Peyer's patch (tissue), 4 donors: ENCODE measurements at regions not wholly inside any gene's neighbourhood (a gene's known extent, or its start where the extent isn't known, plus 50 kb on each side); places are given as distances from the start of the nearest gene placed in this dataset.

Experiments
- CTCF ChIP-seq, 6 experiments: fragments of 450-650 bp in 4 of 6; fragments of 200-600 bp in 2 of 6; sonication (generic) in 1 of 6; IDR thresholded peaks; one replicate each; pipeline ENCODE4 v1.5.1; 2017 to 2019; ENCODE audit warnings: antibody characterized with exemption in 6 of 6, mild to moderate bottlenecking in 3 of 6, moderate library complexity in 1 of 6
- POLR2A ChIP-seq, 2 donors: fragments of 450-650 bp; IDR thresholded peaks; one replicate each; pipeline ENCODE4 v1.5.1; 2017; ENCODE audit warnings: antibody characterized with exemption in 2 of 2, mild to moderate bottlenecking in 2 of 2, moderate library complexity in 2 of 2

- no peak for TF ChIP-seq POLR2A (IDR thresholded peaks at IDR 0.05)
- TF ChIP-seq CTCF (IDR thresholded peaks at IDR 0.05) = no peak
These were observed 238.4 kb downstream of the C1orf94 start for GRCh38 chr1:34415140-34415539.
